Peyer's patch (tissue), 4 donors: ENCODE measurements at regions not wholly inside any gene's neighbourhood (a gene's known extent, or its start where the extent isn't known, plus 50 kb on each side); places are given as distances from the start of the nearest gene placed in this dataset.

ENCODE experiments used
- CTCF ChIP-seq, 6 experiments: fragments of 450-650 bp in 4 of 6; fragments of 200-600 bp in 2 of 6; sonication (generic) in 1 of 6; IDR thresholded peaks; one replicate each; pipeline ENCODE4 v1.5.1; 2017 to 2019; ENCODE audit warnings: antibody characterized with exemption in 6 of 6, mild to moderate bottlenecking in 3 of 6, moderate library complexity in 1 of 6
- POLR2A ChIP-seq, 2 donors: fragments of 450-650 bp; IDR thresholded peaks; one replicate each; pipeline ENCODE4 v1.5.1; 2017; ENCODE audit warnings: antibody characterized with exemption in 2 of 2, mild to moderate bottlenecking in 2 of 2, moderate library complexity in 2 of 2

- TF ChIP-seq POLR2A (IDR thresholded peaks at IDR 0.05) (no peak), CTCF (IDR thresholded peaks at IDR 0.05) (no peak)
Measured at GRCh38 chr2:194698012-194698411, 959.0 kb upstream of the SLC39A10 start.
